PC-9 (cell line): ENCODE measurements at regions not wholly inside any gene's neighbourhood (a gene's known extent, or its start where the extent isn't known, plus 50 kb on each side); places are given as distances from the start of the nearest gene placed in this dataset.

ENCODE experiments used
- CTCF ChIP-seq: fragments of 200-600 bp; sonication (generic); conservative IDR thresholded peaks from 2 replicates; pipeline ENCODE4 v1.6.1; 2017; ENCODE audit warnings: mixed run types, antibody characterized with exemption, mild to moderate bottlenecking, moderate library complexity
- EZH2 ChIP-seq: fragments of 200-600 bp; sonication (generic); IDR thresholded peaks from 2 replicates; pipeline ENCODE4 v1.8.0; 2017; ENCODE audit warnings: antibody characterized with exemption, low read depth

DNA sequence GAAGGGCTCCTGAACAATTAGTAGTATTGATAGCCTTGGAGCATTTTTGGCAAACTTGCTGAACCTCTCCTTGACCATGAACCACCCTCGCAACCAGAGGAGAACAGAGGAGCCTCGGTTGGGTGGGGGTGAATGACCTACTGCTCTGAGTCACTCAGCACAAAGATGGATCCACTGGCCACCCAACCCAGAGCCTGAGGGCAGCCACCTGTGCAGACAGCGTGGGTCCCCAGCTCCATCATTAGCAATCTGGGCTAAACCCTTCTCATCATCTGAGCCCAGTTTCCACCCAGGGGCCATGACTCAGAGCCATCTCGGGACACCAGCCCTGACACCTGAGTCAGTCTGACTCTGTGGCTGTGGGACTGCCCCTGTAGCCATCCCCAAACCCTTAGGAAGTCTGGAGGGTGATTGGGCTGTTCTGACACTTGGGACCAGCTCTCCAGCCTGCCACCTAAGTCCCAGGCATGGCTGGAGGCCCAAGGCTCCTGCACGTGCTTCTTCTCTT lies 171.8 kb upstream of the GPR26 start:
- TF ChIP-seq CTCF (no peak), EZH2 (no peak)
